ENCODE measurements at regions not wholly inside any gene's neighbourhood (a gene's known extent, or its start where the extent isn't known, plus 50 kb on each side); places are given as distances from the start of the nearest gene placed in this dataset.
"Not testable (repeated sequence)": the region's sequence is repeated elsewhere in the genome, so short reads cannot be mapped to it uniquely, and the experiment has no call there.

DNA sequence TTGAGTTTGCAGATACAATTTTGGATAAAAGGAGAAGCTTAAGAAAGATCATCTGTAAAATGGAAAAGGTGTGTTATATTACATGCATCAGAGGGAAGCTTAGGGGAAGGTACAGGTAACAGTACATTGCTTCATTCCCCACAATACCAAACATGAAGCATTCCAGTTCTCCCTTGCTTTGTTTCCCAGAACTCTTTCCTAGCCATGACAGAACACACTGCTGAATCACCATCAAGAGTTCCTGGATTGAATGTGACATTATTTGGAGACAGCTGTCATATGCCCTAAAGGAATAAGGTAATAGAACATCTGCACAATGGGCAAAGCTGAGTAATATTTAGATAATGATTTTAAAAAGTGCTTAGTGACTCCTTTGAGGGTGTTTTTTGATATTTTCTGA, 303.5 kb upstream of the ST8SIA4 start:
- no peak for ATAC-seq
- intact Hi-C loops (cut with DNase I, micrococcal nuclease) = no loop called here

GRCh38 chr5:101205065-101205464, 302.0 kb upstream of the ST8SIA4 start:
- intact Hi-C loops (cut with DNase I, micrococcal nuclease); ATAC-seq; DNase-seq: not testable (repeated sequence)

More for the DNA sequence above, 303.5 kb upstream of the ST8SIA4 start:
- DNase-seq = no peak

GRCh38 chr5:101180365-101180764, 277.3 kb upstream of the ST8SIA4 start:
- ATAC-seq; DNase-seq; intact Hi-C loops (cut with DNase I, micrococcal nuclease): not testable (repeated sequence)

DNA sequence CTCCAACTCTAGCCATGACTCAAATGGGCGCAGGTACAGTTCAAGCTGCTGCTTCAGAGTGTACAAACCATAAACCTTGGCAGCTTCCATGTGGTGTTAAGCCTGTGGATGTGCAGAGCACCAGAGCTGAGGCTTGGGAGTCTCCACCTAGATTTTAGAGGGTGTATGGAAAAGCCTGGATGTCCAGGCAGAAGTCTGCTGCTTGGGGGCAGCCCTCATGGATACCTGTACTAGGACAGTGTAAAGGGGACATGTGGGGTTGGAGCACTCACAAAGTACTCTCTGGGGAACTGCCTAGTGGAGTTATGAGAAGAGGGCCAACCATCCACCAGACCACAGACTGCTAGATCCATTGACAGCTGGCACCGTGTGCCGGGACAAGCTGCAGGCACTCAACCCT, 273.5 kb upstream of the ST8SIA4 start:
- intact Hi-C loops (cut with DNase I, micrococcal nuclease) = no loop called here
- ATAC-seq (no peak), DNase-seq (no peak)

- intact Hi-C loops (cut with DNase I, micrococcal nuclease) = no loop called here
- ATAC-seq = no peak
Observed at GRCh38 chr5:101174981-101175380, 271.9 kb upstream of the ST8SIA4 start.

GRCh38 chr5:101163088-101163487, 260.0 kb upstream of the ST8SIA4 start:
- no peak for DNase-seq
- intact Hi-C loops (cut with DNase I, micrococcal nuclease) = no loop called here

More at GRCh38 chr5:101174981-101175380, 271.9 kb upstream of the ST8SIA4 start:
- no peak for DNase-seq

GRCh38 chr5:101160002-101160401, 256.9 kb upstream of the ST8SIA4 start:
- intact Hi-C loops (cut with DNase I, micrococcal nuclease) = no loop called here
- ATAC-seq = no peak
- no peak for DNase-seq

More at GRCh38 chr5:101163088-101163487, 260.0 kb upstream of the ST8SIA4 start:
- ATAC-seq = no peak

DNA sequence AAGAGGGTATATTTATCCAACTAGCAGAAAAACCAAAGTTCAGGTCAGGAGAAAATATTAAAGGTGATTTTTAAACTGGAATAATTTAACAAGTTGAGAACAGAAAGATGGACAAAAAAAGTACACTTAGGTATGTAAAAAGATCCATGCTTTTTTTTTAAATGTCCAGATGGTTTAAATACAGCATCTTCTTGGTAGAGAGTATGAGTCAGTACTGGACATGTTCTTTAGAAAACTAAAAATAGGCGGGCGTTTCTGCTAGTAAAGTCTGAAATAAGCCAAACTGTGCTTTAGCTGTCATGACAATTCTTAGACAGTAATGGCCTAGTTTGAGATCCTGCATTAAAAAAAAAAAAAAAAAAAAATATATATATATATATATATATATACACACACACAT, 255.9 kb upstream of the ST8SIA4 start:
- intact Hi-C loops (cut with DNase I, micrococcal nuclease) = no loop called here
- DNase-seq (no peak), ATAC-seq (no peak)

GRCh38 chr5:101153526-101153925, 250.4 kb upstream of the ST8SIA4 start:
- DNase-seq (no peak), ATAC-seq (no peak)
- intact Hi-C loops (cut with DNase I, micrococcal nuclease) = no loop called here

DNA sequence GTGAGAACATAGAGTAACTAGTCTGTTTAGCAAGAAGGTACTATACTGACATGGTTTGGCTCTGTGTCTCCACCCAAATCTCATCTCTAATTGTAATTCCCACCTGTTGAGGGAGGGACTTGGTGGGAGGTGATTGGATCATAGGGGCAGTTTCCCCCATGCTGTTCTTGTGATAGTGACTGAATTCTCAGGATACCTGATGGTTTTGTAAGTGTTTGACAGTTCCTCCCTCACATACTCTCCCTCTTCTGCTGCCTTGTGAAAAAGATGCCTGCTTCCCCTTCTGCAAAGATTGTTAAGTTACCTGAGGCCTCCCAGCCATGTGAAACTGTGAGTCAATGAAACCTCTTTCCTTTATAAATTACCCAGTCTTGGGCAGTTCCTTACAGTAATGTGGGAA, 240.4 kb upstream of the ST8SIA4 start:
- DNase-seq (no peak), ATAC-seq (no peak)
- intact Hi-C loops (cut with DNase I, micrococcal nuclease) = no loop called here

DNA sequence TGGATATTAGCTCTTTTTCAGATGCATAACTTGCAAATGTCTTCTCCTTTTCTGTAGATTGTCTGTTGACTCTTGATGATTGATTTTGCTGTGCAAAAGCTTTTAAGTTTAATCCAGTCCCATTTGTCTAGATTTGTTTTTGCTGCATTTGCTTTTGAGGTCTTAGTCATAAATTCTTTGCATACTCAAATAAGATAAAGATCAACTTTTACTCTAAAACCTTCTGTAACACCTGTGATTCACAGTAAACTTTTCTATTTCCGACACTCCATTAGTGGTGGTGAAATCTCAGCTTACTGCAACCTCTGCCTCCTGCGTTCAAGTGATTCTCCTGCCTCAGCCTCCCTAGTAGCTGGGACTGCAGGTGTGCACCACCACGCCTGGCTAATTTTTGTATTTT, 239.0 kb upstream of the ST8SIA4 start:
- ATAC-seq = no peak
- DNase-seq = no peak
- intact Hi-C loops (cut with DNase I, micrococcal nuclease) = no loop called here

- intact Hi-C loops (cut with DNase I, micrococcal nuclease) = no loop called here
- DNase-seq = no peak
- ATAC-seq = no peak
Observed at GRCh38 chr5:101136454-101136853, 233.4 kb upstream of the ST8SIA4 start.

- intact Hi-C loops (cut with DNase I, micrococcal nuclease) = no loop called here
- DNase-seq (no peak), ATAC-seq (no peak)
Observed at GRCh38 chr5:101123363-101123762, 220.3 kb upstream of the ST8SIA4 start.

DNA sequence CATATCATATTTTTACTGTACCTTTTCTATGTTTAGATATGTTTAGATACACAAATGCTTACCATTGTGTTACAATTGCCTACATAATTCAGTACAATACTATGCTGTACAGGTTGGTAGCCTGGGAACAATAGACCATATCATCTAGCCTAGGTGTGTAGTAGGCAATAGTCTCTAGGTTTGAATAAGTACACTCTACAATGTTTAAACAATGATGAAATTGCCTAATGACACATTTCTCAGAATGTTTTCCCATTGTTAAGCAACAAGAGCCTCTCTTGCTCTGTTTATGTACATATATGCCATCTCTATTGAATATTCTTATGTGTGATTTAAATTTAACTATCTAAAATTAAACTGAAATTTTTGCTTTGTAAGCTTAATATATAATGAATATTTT, 209.6 kb upstream of the ST8SIA4 start:
- no peak for DNase-seq
- no peak for ATAC-seq
- intact Hi-C loops (cut with DNase I, micrococcal nuclease) = no loop called here

- DNase-seq = no peak
- intact Hi-C loops (cut with DNase I, micrococcal nuclease) = no loop called here
- ATAC-seq = no peak
Observed at GRCh38 chr5:101103874-101104273, 200.8 kb upstream of the ST8SIA4 start.

- intact Hi-C loops (cut with DNase I, micrococcal nuclease) = no loop called here
Observed at GRCh38 chr5:101102506-101102905, 199.4 kb upstream of the ST8SIA4 start.

GRCh38 chr5:101091902-101092301, 188.8 kb upstream of the ST8SIA4 start:
- no peak for DNase-seq
- intact Hi-C loops (cut with DNase I, micrococcal nuclease) = no loop called here
- no peak for ATAC-seq

More at GRCh38 chr5:101102506-101102905, 199.4 kb upstream of the ST8SIA4 start:
- DNase-seq (no peak), ATAC-seq (no peak)

DNA sequence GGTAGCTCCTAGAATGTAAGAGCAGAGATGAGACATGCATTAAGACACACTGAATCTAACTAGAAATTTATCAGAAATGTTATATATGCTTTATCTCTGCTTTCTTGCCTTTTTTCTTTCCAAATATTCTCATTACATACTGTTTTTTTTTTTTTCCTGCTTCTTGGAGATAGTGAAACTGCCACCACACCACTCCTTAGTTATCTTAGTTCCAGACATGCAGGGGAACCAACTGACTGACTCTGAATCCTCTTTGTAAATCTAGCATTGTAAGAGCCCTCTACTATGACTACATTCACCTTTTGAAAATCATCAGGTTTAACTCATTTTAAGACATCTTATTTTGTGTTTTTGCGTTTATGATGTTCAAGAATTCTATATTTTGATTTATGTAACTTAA, 181.3 kb upstream of the ST8SIA4 start:
- ATAC-seq (no peak), DNase-seq (no peak)
- intact Hi-C loops (cut with DNase I, micrococcal nuclease) = no loop called here

GRCh38 chr5:101080462-101081240, 177.6 kb upstream of the ST8SIA4 start:
- DNase-seq (no peak), ATAC-seq (no peak)
- intact Hi-C loops (cut with DNase I, micrococcal nuclease) = no loop called here

DNA sequence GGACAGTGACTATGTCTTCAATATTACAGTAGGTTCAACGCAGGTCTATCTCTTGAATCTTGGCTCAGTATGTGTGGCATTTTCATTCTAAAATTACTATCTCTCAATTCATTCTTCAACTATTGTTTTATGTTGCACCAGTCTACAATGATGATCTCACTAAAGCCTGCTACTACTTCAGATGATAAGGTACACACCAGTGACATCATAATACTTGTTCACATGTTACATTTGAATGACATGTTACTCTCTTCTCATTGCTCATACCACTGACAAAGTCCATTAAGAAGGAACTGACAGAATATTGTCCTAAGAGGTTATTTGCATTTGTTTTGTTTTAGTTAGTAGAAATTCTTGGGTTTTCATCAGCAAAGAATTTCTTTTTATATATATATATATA, 165.2 kb upstream of the ST8SIA4 start:
- intact Hi-C loops (cut with DNase I, micrococcal nuclease) = no loop called here
- ATAC-seq (no peak), DNase-seq (no peak)

DNA sequence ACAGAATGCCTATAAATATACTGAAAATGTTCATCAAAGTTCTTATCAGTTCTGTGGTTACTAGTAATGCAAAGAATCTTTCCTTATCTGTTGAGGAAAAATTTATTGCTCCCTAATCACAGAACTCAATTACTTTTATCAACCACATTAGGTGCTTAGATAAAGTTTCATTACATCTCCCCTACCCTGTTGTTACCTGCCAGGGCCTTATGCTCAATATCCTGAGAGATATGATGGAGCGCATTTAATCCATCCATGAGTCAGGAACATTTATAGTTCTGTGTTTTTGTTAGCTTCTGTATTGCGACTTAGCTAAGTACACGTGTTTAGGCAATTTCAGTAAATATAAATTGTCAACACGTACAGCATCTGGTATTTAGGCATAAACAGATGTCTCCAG, 164.3 kb upstream of the ST8SIA4 start:
- no peak for ATAC-seq
- no peak for DNase-seq
- intact Hi-C loops (cut with DNase I, micrococcal nuclease) = no loop called here

Data from left colon (tissue), 2 donors.